Activated CD4-positive, alpha-beta memory T cell treated with anti-CD3 and anti-CD28 coated beads, Interleukin-2, amount 10 ng/mL, durations not matched to agents 7 days and 5 days (primary cell): ENCODE measurements at regions not wholly inside any gene's neighbourhood (a gene's known extent, or its start where the extent isn't known, plus 50 kb on each side); places are given as distances from the start of the nearest gene placed in this dataset.

Source experiments
- CTCF ChIA-PET: fragments of 350-600 bp; sonication (Branson Sonifier 250); formaldehyde crosslinking; loops from one replicate; lab custom pipeline; 2021; ENCODE audit warnings: antibody characterized with exemption, inconsistent platforms; lab: Charles Lee
- POLR2A ChIA-PET: fragments of 350-600 bp; sonication (Branson Sonifier 250); formaldehyde crosslinking; loops from one replicate; lab custom pipeline; 2021; ENCODE audit warnings: antibody characterized with exemption; lab: Charles Lee
- DNase-seq: peaks from one replicate; pipeline ENCODE4 v3.0.0-alpha.2; 2020
- H3K27ac Mint-ChIP-seq: one replicate; pipeline ENCODE4 v1.8.0; 2021; ENCODE audit warnings: mild to moderate bottlenecking, mixed read lengths
- H3K27me3 Mint-ChIP-seq: one replicate; pipeline ENCODE4 v1.8.0; 2021; ENCODE audit warnings: mixed read lengths
- H3K36me3 Mint-ChIP-seq: one replicate; pipeline ENCODE4 v1.8.0; 2021; ENCODE audit warnings: low read depth, mixed read lengths
- H3K4me1 Mint-ChIP-seq: one replicate; pipeline ENCODE4 v1.8.0; 2021; ENCODE audit warnings: mixed read lengths
- H3K4me3 Mint-ChIP-seq: one replicate; pipeline ENCODE4 v1.8.0; 2021; ENCODE audit warnings: mild to moderate bottlenecking, mixed read lengths
- H3K9me3 Mint-ChIP-seq: one replicate; pipeline ENCODE4 v1.8.0; 2021; ENCODE audit warnings: mixed read lengths

DNA sequence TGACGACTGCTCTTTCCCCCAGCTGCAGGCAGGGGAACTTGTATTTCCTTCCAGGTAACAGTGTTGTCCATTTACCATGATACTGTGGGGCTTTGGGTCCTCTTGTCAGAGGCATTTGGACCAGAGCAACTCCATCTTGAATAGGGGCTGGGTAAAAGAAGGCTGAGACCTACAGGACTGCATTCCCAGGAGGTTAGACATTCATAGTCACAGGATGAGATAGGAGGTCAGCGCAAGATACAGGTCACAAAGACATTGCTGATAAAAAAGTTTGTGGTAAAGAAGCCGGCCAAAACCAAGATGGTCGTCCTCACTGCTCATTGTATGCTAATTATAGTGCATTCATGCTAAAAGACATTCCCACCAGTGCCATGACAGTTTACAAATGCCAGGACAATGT, 249.5 kb downstream of the SLC4A3 start:
- no peak overlapping the region for H3K27ac Mint-ChIP-seq
- CTCF ChIA-PET = no interaction called here
- no peaks in the 10 kb centered on the region for H3K27me3 Mint-ChIP-seq
- H3K4me3 Mint-ChIP-seq = no peak overlapping the region
- H3K36me3 Mint-ChIP-seq = no peaks in the 10 kb centered on the region
- no peaks in the 10 kb centered on the region for H3K4me1 Mint-ChIP-seq
- H3K9me3 Mint-ChIP-seq = no peaks in the 10 kb centered on the region
- POLR2A ChIA-PET = no interaction called here
- no peak for DNase-seq

DNA sequence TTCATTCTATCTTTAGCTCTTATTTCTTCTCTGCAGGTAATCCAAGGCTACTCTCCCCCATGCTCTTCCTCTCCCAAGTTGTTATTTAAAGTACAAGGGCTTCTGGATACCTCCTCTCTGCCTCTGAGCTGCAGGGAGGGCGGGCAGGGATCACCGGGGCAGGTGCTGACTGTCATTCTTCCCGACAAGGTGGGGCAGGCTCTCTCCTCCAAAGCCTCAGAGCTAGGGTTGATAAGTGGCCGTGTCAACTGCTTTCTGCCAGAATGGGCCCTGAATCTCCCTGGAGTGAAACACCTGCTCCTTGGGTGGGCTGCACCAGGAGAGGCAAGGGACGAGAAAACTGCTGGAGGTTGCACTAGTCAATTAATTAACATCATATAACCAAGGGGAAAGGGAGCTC, 250.3 kb downstream of the SLC4A3 start:
- Mint-ChIP-seq H3K36me3 (no peaks in the 10 kb centered on the region), H3K4me3 (no peak overlapping the region), H3K27ac (no peak overlapping the region), H3K9me3 (no peaks in the 10 kb centered on the region), H3K27me3 (no peaks in the 10 kb centered on the region), H3K4me1 (no peaks in the 10 kb centered on the region)
- CTCF ChIA-PET = no interaction called here
- DNase-seq = no peak
- POLR2A ChIA-PET = no interaction called here

DNA sequence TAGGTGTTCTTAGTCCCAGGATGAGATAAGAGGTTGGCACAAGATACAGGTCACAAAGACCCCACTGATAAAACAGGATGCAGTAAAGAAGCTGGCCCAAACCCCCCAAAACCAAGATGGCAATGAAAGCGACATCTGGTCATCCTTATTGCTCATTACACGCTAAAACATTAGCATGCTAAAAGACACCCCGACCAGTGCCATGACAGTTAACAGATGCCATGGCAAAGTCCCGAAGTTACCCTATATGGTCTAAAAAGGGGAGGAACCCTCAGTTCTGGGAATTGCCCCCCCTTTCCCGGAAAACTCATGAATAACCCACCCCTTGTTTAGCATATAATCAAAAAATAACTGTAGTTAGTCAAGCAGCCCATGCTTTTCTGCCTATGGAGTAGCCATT, 251.1 kb downstream of the SLC4A3 start:
- Mint-ChIP-seq H3K9me3 (no peaks in the 10 kb centered on the region), H3K27ac (no peak overlapping the region), H3K4me1 (no peaks in the 10 kb centered on the region), H3K36me3 (no peaks in the 10 kb centered on the region), H3K27me3 (no peaks in the 10 kb centered on the region), H3K4me3 (no peak overlapping the region)
- DNase-seq = no peak
- ChIA-PET CTCF (no interaction called here), POLR2A (no interaction called here)

DNA sequence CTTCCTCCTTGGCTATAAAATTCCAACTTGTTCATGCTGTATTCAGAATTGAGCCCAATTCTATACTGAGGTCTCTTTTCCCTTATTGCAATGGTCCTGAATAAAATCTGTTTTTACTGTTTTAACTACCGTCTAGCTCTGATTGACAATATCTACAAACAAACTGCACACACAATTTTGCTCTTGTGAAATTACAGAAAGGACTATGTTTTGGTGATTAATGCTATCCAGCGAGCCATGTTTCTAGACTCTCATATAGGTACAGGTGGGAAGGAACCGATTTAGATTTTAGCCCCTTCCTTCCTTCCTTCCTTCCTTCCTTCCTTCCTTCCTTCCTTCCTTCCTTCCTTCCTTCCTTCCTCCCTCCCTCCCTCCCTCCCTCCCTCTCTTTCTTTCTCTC, 254.4 kb downstream of the SLC4A3 start:
- Mint-ChIP-seq H3K27me3 (peaks cover 4% of the 10 kb centered on the region), H3K4me3 (no peak overlapping the region), H3K36me3 (no peaks in the 10 kb centered on the region), H3K27ac (no peak overlapping the region), H3K9me3 (no peaks in the 10 kb centered on the region), H3K4me1 (no peaks in the 10 kb centered on the region)
- no peak for DNase-seq
- POLR2A ChIA-PET = no interaction called here
- CTCF ChIA-PET = no interaction called here

DNA sequence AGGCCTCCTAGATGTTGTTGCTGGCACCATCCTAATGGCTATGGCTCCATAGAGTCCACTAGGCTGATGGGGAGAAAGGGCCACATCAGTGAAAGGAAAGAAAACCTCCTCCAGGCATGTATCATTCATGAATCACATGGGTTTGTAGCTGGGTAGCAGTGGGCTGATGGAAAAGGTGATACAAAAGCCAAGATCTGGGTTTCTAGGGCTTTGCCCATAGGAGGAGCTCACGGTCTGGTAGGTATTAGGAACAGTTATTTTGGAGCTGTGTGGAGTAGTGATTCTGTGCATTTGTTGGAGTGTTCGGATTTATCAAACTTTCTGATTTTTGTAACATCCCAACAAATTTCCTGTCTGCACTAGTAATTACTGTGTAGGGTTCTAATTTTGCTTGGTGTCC, 259.2 kb downstream of the SLC4A3 start:
- Mint-ChIP-seq H3K27me3 (peaks cover 4% of the 10 kb centered on the region), H3K27ac (no peak overlapping the region), H3K4me1 (no peaks in the 10 kb centered on the region), H3K9me3 (no peaks in the 10 kb centered on the region), H3K4me3 (no peak overlapping the region), H3K36me3 (no peaks in the 10 kb centered on the region)
- no peak for DNase-seq
- POLR2A ChIA-PET = no interaction called here
- CTCF ChIA-PET = no interaction called here

DNA sequence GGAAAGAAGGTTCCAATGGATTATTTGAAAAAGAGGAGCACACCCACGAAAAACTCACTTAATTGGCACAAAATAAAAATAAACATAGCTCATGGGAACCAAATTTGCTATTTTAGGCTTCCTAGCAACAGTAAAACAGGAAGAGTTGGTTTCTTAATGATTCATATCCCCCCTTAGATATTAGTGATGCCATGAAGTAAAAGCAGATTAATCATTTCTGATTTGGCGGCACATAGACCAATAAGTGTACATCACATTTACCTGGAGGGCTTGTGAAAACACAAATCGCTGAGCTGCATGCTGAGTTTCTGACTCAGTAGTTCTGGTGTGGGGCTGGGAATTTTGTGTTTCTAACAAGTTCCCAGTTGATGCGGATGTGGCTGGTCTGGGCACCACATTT, 260.4 kb downstream of the SLC4A3 start:
- DNase-seq = no peak
- Mint-ChIP-seq H3K9me3 (no peaks in the 10 kb centered on the region), H3K4me3 (no peak overlapping the region), H3K4me1 (no peaks in the 10 kb centered on the region), H3K27ac (no peak overlapping the region), H3K27me3 (peaks cover 4% of the 10 kb centered on the region), H3K36me3 (no peaks in the 10 kb centered on the region)
- POLR2A ChIA-PET = no interaction called here
- CTCF ChIA-PET = no interaction called here

DNA sequence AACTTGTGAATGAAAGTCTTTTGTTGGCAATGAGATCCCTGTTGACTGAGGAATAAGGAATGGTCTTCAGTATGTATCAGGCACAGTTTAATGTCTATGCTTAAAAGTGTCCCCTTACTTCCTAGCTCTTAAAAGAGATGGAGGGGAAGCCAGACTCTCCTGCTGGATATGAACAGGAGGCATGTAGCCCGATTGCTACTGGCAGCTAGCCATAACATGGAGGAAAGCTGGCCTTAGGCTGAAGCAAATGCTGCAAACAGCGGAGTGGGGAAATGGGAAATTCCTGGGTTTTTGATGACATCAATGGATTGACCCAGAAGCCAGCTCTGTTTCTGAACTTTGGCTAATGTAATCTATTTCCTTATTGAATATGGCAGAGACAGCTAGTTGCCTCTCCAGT, 266.1 kb downstream of the SLC4A3 start:
- no peaks in the 10 kb centered on the region for H3K27me3 Mint-ChIP-seq
- POLR2A ChIA-PET = no interaction called here
- H3K4me1 Mint-ChIP-seq = no peaks in the 10 kb centered on the region
- no peak overlapping the region for H3K4me3 Mint-ChIP-seq
- CTCF ChIA-PET = no interaction called here
- no peaks in the 10 kb centered on the region for H3K9me3 Mint-ChIP-seq
- H3K27ac Mint-ChIP-seq = no peak overlapping the region
- no peak for DNase-seq
- H3K36me3 Mint-ChIP-seq = no peaks in the 10 kb centered on the region

DNA sequence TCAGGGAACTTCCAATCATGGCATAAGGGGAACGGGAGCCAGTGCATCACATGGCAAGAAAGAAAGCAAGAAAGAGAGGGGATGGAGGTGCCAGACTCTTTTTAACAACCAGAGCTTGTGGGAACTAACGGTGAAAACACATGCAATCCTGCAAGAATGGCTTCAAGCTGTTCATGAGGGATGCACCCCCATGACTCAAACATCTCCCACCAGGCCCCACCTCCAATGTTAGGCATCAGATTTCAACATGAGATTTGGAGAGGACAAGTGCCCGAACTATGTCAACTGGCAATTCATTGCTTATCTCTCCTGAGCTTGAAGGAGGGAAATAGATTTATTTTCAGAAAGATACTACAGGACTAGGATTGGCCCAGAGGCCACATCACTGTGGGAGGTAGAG, 270.0 kb downstream of the SLC4A3 start:
- DNase-seq = no peak
- ChIA-PET CTCF (no interaction called here), POLR2A (no interaction called here)
- no peaks in the 10 kb centered on the region for H3K9me3 Mint-ChIP-seq
- H3K36me3 Mint-ChIP-seq = no peaks in the 10 kb centered on the region
- no peaks in the 10 kb centered on the region for H3K27me3 Mint-ChIP-seq
- no peak overlapping the region for H3K4me3 Mint-ChIP-seq
- H3K27ac Mint-ChIP-seq = no peak overlapping the region
- H3K4me1 Mint-ChIP-seq = no peaks in the 10 kb centered on the region

DNA sequence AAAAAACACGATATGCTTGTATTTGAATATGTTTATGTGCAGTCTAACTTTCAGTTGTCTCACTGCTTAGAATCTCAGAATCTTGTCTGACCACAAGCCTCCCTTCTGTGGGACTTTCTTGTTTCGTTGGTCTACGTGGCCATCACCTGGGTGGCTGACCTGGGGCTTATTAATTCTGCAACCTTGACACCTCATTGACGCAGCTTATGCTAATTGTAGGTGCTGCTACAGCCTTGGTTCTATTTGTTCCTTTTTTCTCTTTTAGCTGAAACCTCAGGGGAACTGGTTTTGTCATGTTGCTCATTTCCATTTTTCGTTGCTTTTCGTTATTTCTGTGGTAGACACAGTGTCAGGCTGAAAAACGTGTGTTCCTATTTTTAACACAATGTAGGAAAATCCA, 273.7 kb downstream of the SLC4A3 start:
- ChIA-PET CTCF (no interaction called here), POLR2A (no interaction called here)
- Mint-ChIP-seq H3K27me3 (no peaks in the 10 kb centered on the region), H3K9me3 (no peaks in the 10 kb centered on the region), H3K36me3 (no peaks in the 10 kb centered on the region), H3K4me1 (no peaks in the 10 kb centered on the region), H3K27ac (no peak overlapping the region), H3K4me3 (no peak overlapping the region)
- no peak for DNase-seq

DNA sequence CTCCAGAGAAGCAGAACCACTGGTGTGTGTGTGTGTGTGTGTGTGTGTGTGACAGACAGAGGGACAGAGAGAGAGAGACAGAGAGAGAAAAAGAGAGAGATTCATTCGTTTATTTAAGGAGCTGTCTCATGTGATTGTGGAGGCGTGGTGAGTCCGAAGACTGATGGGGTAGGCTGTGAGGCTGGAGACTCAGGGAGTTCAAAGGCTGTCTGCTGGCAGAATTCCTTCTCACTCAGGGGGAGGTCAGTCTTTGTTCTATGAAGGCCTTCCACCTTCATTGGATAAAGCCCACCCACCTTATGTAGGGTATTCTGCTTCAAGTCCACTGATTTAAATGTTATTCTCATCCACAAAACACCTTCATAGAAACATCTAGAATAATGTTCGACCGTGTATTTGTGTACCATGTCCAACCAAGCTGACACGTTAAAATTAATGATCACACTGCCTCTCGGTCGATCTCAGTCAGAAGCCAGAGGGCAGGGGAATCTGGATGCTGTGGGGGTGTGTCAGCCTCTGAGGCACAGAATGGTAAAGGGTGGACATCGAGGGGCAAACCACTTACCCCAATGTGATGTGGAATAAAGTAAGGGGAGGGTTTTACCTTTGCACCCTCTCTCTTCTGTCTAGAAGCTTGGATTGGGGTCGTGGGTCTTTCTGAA, 275.6 kb downstream of the SLC4A3 start:
- no peaks in the 10 kb centered on the region for H3K36me3 Mint-ChIP-seq
- DNase-seq = no peak
- H3K4me3 Mint-ChIP-seq = no peak overlapping the region
- no peaks in the 10 kb centered on the region for H3K9me3 Mint-ChIP-seq
- no peak overlapping the region for H3K27ac Mint-ChIP-seq
- no peaks in the 10 kb centered on the region for H3K27me3 Mint-ChIP-seq
- ChIA-PET POLR2A (no interaction called here), CTCF (no interaction called here)
- no peaks in the 10 kb centered on the region for H3K4me1 Mint-ChIP-seq

DNA sequence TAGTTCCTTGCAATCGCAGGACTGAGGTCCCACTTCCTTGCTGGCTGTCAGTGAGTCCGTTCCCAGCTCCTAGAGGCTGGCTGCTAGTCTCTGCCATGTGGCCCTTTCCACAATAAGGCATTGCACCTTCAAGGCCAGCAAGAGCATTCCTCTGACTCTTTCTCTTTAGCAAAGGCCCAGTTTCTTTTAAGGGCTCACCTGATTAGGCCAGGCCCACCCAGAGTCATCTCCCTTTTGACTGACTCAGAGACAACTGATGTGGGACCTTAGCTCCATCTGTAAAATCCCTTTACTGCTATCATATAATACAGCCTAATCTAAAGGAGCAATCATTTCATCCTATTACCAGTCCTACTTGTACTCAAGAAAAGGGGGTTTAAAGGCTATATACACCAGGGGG, 278.2 kb downstream of the SLC4A3 start:
- Mint-ChIP-seq H3K27ac (no peak overlapping the region), H3K4me3 (no peak overlapping the region), H3K36me3 (no peaks in the 10 kb centered on the region), H3K4me1 (no peaks in the 10 kb centered on the region), H3K9me3 (no peaks in the 10 kb centered on the region), H3K27me3 (no peaks in the 10 kb centered on the region)
- ChIA-PET POLR2A (no interaction called here), CTCF (no interaction called here)
- no peak for DNase-seq

DNA sequence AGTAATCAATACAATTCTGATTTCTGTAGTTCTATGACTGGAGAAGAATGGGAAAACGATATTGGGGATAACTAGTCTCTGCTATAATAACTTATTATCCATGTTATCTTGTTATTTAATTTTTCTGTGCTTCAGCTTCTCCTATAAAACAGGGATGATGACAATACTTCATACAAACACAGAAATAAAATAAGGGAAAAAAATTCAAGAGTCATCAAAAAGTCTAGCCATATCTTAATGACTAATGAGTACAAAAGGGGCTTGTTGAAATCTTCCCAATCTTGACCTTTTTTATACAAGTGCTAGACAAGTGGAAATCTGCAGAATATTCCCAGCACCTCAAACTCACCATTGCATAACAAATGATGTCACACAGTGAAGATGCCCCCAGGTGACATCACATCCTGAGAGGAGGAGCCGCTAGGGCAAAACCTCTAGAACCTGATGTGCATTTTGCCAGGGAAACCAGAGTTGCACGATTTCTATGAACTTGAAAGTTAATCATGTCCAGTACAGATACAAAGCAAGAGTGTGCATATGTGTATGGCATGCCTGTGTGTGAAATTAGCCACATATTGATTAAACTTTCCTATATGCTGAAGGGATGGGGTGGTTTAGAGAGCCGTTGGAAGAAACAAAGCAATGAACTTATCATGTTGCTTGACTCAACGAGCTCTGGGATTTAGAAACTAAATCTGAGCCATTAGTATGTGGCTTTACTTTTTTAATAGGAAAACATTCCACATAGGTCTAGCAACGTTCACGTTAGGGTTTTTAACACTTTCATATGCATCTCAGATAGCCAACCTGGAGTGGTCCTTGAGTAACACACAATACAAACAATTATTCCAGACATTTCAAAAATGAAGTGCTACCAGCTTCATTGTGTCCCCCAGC, 278.9 kb downstream of the SLC4A3 start:
- CTCF ChIA-PET = no interaction called here
- H3K27ac Mint-ChIP-seq = no peak overlapping the region
- no peaks in the 10 kb centered on the region for H3K27me3 Mint-ChIP-seq
- H3K4me1 Mint-ChIP-seq = no peaks in the 10 kb centered on the region
- no peak for DNase-seq
- H3K4me3 Mint-ChIP-seq = no peak overlapping the region
- H3K9me3 Mint-ChIP-seq = no peaks in the 10 kb centered on the region
- no peaks in the 10 kb centered on the region for H3K36me3 Mint-ChIP-seq
- POLR2A ChIA-PET = no interaction called here

DNA sequence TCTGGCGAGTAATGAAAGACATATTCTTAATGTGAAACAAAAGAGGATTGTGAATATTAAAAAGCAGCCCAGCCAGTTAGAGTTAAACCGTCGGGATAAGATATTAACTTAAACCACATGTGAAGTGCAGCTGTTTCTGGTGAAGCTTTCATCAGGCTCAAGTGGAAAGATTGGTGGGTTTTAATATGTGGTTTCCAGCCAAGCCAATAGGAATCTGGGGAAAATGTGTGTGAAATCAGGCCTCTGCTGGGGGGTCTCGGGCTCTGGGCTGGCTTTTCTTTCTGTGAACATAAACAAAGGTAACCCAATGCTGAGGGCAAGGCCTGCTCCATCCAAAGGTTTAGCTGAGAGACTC, 279.6 kb downstream of the SLC4A3 start:
- POLR2A ChIA-PET = no interaction called here
- H3K4me3 Mint-ChIP-seq = no peak overlapping the region
- no peaks in the 10 kb centered on the region for H3K9me3 Mint-ChIP-seq
- H3K27ac Mint-ChIP-seq = no peak overlapping the region
- DNase-seq = no peak
- no peaks in the 10 kb centered on the region for H3K4me1 Mint-ChIP-seq
- no peaks in the 10 kb centered on the region for H3K27me3 Mint-ChIP-seq
- CTCF ChIA-PET = no interaction called here
- H3K36me3 Mint-ChIP-seq = no peaks in the 10 kb centered on the region

DNA sequence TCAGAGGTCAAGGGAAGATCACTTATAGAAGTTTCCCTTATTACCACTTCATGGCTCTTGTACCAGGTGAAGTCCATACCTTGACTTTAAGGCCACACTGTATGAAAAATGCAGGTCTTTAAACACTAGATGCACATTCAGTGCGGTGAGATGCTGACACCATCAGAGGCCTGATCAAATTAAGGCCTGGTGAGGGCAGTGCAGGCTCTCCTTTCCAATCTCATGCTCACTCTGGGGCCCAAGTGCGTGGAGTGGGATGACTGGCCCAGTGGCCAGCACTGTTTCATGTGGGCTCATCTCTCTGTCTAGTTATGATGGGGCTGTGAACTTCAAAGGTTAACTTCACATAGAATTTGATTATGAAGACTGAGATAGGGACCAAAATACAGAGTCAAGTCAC, 281.1 kb downstream of the SLC4A3 start:
- no peak overlapping the region for H3K27ac Mint-ChIP-seq
- H3K9me3 Mint-ChIP-seq = no peaks in the 10 kb centered on the region
- H3K27me3 Mint-ChIP-seq = no peaks in the 10 kb centered on the region
- ChIA-PET CTCF (no interaction called here), POLR2A (no interaction called here)
- H3K36me3 Mint-ChIP-seq = no peaks in the 10 kb centered on the region
- H3K4me3 Mint-ChIP-seq = no peak overlapping the region
- H3K4me1 Mint-ChIP-seq = no peaks in the 10 kb centered on the region
- no peak for DNase-seq
